GM12872 (cell line): ENCODE measurements at regions not wholly inside any gene's neighbourhood (a gene's known extent, or its start where the extent isn't known, plus 50 kb on each side); places are given as distances from the start of the nearest gene placed in this dataset.

ENCODE experiments used
- TF ChIP-seq, protein P1 (sequence below): IDR thresholded peaks from 3 replicates; pipeline ENCODE4 v1.5.1; 2011; ENCODE audit warnings: low read depth, mild to moderate bottlenecking, low read length, moderate library complexity; ENCODE audit not compliant: insufficient read depth

DNA sequence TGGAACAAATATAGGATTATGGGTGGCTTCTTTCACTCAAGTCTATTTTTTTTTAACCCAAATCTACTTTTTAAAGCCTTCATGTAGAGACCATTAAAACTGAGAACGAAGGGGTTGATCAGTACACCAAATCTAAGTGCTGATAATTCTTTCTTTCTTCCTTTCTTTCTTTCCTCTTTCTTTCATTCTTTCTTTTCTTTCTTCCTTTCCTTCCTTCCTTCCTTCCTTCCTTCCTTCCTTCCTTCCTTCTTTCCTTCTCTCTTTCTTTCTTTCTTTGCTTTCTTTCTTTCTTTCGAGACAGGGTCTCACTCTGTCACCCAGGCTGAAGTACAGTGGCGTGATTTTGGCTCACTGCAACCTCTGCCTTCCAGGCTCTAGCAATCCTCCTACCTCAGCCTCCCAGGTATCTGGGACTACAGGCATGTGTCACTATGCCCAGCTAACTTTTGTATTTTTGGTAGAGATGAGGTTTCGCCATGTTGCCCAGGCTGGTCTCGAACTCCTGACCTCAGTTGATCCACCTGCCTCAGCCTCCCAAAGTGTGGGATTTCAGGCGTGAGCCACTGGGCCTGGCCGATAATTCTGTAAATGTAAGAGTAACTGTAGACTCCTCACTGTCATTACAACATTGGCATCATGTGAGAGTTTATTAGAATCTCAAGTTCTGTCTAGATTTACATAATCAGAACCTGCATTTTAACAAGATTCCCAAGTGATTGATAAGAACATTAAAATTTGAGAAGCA is 236.4 kb downstream of the TFEC start:
- TF ChIP-seq, protein P1, sequence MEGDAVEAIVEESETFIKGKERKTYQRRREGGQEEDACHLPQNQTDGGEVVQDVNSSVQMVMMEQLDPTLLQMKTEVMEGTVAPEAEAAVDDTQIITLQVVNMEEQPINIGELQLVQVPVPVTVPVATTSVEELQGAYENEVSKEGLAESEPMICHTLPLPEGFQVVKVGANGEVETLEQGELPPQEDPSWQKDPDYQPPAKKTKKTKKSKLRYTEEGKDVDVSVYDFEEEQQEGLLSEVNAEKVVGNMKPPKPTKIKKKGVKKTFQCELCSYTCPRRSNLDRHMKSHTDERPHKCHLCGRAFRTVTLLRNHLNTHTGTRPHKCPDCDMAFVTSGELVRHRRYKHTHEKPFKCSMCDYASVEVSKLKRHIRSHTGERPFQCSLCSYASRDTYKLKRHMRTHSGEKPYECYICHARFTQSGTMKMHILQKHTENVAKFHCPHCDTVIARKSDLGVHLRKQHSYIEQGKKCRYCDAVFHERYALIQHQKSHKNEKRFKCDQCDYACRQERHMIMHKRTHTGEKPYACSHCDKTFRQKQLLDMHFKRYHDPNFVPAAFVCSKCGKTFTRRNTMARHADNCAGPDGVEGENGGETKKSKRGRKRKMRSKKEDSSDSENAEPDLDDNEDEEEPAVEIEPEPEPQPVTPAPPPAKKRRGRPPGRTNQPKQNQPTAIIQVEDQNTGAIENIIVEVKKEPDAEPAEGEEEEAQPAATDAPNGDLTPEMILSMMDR: no peak

DNA sequence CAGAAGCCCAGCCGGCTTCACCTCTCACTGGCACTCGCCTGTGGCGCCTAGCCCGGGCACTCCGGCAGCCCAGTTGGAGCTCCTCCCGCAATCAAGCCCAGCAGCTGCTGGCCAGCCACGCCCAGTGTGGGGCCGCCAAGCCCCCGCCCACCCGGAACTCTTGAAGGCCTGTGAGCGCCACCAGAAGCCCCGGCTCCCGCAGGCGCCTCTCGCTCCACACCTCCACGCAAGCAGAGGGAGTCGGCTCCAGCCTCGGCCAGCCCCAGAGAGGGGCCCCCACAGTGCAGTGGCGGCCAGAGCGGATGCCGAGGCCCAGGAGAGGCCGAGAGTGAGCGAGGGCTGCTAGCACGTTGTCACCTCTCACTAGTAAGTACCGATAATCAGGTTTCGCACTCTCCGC is 240.7 kb downstream of the TFEC start:
- TF ChIP-seq, protein P1: no peak

DNA sequence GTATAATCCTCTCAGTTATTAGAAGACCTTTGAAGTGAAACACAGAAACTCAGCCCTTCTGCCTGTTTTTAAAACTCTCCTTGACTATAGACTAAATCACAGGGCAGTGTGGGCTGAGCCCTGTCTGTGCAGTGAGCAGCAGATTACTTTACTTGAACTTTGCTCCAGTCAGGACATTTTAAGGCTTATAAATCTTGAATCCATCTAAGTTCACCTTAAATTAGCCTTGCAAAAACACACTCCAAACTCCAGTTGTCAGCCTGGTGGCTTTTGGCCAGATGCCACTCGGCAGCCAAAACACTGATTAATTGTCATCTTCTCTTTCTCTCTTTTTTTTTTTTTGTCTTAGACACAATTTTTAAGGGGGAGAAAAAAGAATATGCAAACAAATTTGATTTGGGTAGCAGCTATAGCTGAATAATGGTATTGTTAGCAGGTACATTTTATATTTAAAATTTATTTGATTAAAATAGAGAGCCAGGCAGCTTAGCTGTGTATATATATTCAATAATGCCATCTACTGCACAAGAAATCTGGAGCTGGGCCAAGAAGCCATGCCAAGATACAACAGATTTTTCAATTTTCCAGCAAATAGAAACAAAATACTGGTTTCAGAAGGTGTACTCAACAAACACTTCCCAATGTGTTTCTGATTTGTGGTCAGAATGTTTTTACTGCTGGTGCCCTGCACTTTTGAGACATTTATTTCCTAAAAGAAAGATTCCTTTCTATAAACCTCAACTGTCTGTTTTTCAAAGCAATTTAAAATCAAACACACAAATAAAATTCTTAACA is 247.7 kb downstream of the TFEC start:
- TF ChIP-seq, protein P1: no peak

DNA sequence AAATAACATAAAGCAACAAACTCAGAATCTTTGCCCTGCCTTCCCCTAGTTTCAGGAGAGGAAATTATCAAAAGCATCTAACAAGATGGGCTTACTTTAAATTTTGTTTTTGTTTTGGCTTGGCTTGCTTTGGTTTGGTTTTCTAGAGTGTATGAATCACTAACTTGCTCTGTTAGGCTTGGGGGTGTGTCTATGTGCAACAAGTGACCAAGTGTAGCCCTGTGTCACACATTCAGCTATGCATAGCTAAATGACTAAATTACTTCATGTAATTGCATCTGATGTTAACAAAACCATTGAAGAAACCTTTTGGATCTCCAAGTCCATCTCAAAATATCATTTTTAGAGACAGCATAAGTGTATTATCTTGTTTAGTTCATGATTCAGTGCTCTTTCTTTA is 251.0 kb downstream of the TFEC start:
- TF ChIP-seq, protein P1: no peak

DNA sequence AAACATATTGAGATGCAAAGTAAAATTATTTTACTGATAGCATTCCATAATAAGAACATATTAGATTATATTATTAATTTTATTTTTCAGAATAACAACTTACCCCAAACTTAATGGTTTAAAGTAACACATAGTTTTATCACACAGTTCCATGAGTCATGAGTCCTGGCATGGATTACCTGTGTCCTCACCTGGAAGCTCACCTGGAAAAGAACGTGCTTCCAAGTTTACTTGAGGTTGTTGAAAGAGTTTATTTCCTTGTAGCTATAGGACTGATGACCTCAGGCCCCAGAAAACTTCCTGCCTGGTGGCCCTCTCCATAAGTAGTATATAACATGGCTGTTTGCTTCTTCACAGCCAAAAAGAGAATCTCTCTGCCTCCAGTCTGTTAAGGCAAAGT is 254.6 kb downstream of the TFEC start:
- TF ChIP-seq, protein P1: no peak

DNA sequence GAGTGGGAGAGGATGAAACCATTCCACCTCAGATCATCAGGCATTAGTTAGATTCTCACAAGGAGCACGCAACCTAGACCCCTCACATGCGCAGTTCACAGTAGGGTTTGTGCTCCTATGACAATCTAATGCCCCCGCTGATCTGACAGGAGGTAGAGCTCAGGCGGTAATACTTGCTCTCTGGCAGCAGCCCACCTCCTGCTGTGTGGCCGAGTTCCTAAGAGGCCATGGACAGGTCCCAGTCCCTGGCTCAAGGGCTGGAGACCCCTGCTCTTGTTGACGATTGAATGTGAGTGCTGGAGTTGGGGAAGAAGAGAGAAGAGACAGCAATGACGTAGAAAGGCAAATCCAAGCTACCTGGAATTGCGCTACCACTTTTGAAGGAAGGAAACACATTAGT is 267.2 kb downstream of the TFEC start:
- TF ChIP-seq, protein P1: no peak

DNA sequence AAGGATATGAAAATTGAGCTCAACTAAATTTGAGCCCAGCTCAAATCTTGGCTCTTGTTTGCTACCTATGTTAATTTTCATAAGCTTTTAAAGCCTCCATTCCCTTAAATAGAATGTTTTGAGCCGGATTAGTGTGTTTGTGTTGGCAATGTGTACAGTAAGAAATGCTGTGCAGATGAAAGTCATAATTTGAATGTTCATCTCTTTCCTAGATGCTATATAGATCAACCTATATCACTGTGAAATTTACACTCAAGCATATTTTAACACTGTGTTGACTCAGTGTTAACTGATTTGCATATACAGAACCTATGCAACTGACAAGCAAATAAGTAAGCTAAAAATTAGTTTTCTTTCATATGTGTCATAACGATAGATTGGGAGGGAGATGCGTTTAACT is 272.5 kb downstream of the TFEC start:
- TF ChIP-seq, protein P1: no peak
